SU-DHL-6 (cell line): ENCODE measurements at regions not wholly inside any gene's neighbourhood (a gene's known extent, or its start where the extent isn't known, plus 50 kb on each side); places are given as distances from the start of the nearest gene placed in this dataset.

ENCODE experiments used
- H2AFZ ChIP-seq: fragments of 200-600 bp; sonication (generic); 2 replicates; pipeline ENCODE4 v1.6.1; 2014; ENCODE audit warnings: low read depth, mild to moderate bottlenecking, moderate library complexity, mixed read lengths, antibody characterized with exemption, low read length; ENCODE audit not compliant: severe bottlenecking
- H3F3A ChIP-seq: fragments of 200-600 bp; shearing (Covaris generic); 2 replicates; pipeline ENCODE4 v1.6.0; 2016; ENCODE audit warnings: antibody characterized with exemption, mild to moderate bottlenecking; ENCODE audit not compliant: insufficient read depth
- H3K27ac ChIP-seq: fragments of 200-600 bp; sonication (generic); 2 replicates; pipeline ENCODE4 v1.5.1; 2016; ENCODE audit warnings: low read depth, mild to moderate bottlenecking, low read length, moderate library complexity, mixed read lengths
- H3K27me3 ChIP-seq: fragments of 200-600 bp; sonication (generic), shearing (Covaris generic); 2 replicates; pipeline ENCODE4 v1.6.0; 2014; ENCODE audit warnings: mild to moderate bottlenecking, low read length
- H3K36me3 ChIP-seq: fragments of 200-600 bp; sonication (generic); 2 replicates; pipeline ENCODE4 v1.6.1; 2014; ENCODE audit warnings: mild to moderate bottlenecking, low read length, mixed read lengths
- H3K4me2 ChIP-seq: fragments of 300-600, 200-600 bp; shearing (Covaris generic), sonication (generic); 2 replicates; pipeline ENCODE4 v1.6.0; 2014; ENCODE audit warnings: low read length, low read depth, mild to moderate bottlenecking; ENCODE audit not compliant: poor library complexity, severe bottlenecking
- H3K4me3 ChIP-seq: fragments of 200-600 bp; sonication (generic); 2 replicates; pipeline ENCODE4 v1.5.1; 2014; ENCODE audit warnings: antibody characterized with exemption, low read length, mild to moderate bottlenecking, mixed read lengths; ENCODE audit not compliant: insufficient read depth, poor library complexity, severe bottlenecking
- H3K79me2 ChIP-seq: fragments of 200-600 bp; sonication (generic); 2 replicates; pipeline ENCODE4 v1.6.1; 2014; ENCODE audit warnings: mild to moderate bottlenecking, low read length, moderate library complexity; ENCODE audit not compliant: insufficient read depth
- H3K9ac ChIP-seq: fragments of 200-600 bp; sonication (generic); 2 replicates; pipeline ENCODE4 v1.7.0; 2014; ENCODE audit warnings: mild to moderate bottlenecking, low read length
- H3K9me2 ChIP-seq: fragments of 200-600 bp; sonication (generic); replicated peaks from 2 replicates; pipeline ENCODE4 v1.6.1; 2014; ENCODE audit warnings: low read length; ENCODE audit not compliant: insufficient read depth
- H3K9me3 ChIP-seq: fragments of 200-600 bp; sonication (generic); 2 replicates; pipeline ENCODE4 v1.6.1; 2014; ENCODE audit warnings: low read length, mixed read lengths; ENCODE audit not compliant: insufficient read depth
- H4K20me1 ChIP-seq: fragments of 200-600 bp; sonication (generic); 2 replicates; pipeline ENCODE4 v1.6.1; 2014; ENCODE audit warnings: low read depth, mild to moderate bottlenecking, antibody characterized with exemption, low read length, moderate library complexity, mixed read lengths
- CTCF ChIP-seq: fragments of 200-600 bp; sonication (generic); IDR thresholded peaks from one replicate; pipeline ENCODE4 v1.5.1; 2017; ENCODE audit warnings: antibody characterized with exemption, mild to moderate bottlenecking, low read length, moderate library complexity; ENCODE audit not compliant: insufficient read depth, poor library complexity, severe bottlenecking
- EZH2phosphoT487 ChIP-seq: fragments of 200-600 bp; sonication (generic), shearing (Covaris generic); conservative IDR thresholded peaks from 2 replicates; pipeline ENCODE4 v1.6.1; 2018; ENCODE audit warnings: mild to moderate bottlenecking, antibody characterized with exemption, low read length, moderate library complexity, mixed read lengths

- H3K79me2 ChIP-seq, result no peaks in the 10 kb centered on the region
- H3F3A ChIP-seq, result no peaks in the 10 kb centered on the region
- TF ChIP-seq EZH2phosphoT487 (no peak), CTCF (no peak)
- H4K20me1 ChIP-seq, result no peaks in the 10 kb centered on the region
- H3K36me3 ChIP-seq, result no peaks in the 10 kb centered on the region
- no peaks in the 10 kb centered on the region; the same call in 1 of the 2 replicates for H3K9me3 ChIP-seq
- no peaks in the 10 kb centered on the region for H3K9me2 ChIP-seq
- no peaks in the 10 kb centered on the region for H3K27me3 ChIP-seq
- H3K4me2 ChIP-seq, result no peak overlapping the region
- no peak overlapping the region for H3K27ac ChIP-seq
- no peak overlapping the region for H2AFZ ChIP-seq
- H3K4me3 ChIP-seq, result no peak overlapping the region
- no peak overlapping the region for H3K9ac ChIP-seq
Observed at GRCh38 chr22:33149611-33150010, 91.4 kb upstream of the SYN3 start.

GRCh38 chr22:33144721-33145120, 86.5 kb upstream of the SYN3 start:
- Histone ChIP-seq H4K20me1 (no peaks in the 10 kb centered on the region), H2AFZ (no peak overlapping the region), H3K4me3 (no peak overlapping the region), H3K79me2 (no peaks in the 10 kb centered on the region), H3F3A (no peaks in the 10 kb centered on the region), H3K36me3 (no peaks in the 10 kb centered on the region), H3K9ac (no peak overlapping the region), H3K9me3 (no peaks in the 10 kb centered on the region), H3K9me2 (no peaks in the 10 kb centered on the region), H3K27me3 (no peaks in the 10 kb centered on the region), H3K27ac (no peak overlapping the region), H3K4me2 (no peak overlapping the region)
- TF ChIP-seq EZH2phosphoT487, result no peak
- no peak for TF ChIP-seq CTCF

GRCh38 chr22:33142282-33143055, 84.3 kb upstream of the SYN3 start:
- Histone ChIP-seq H3K9ac (no peak overlapping the region), H3F3A (no peaks in the 10 kb centered on the region), H3K27me3 (no peaks in the 10 kb centered on the region), H3K36me3 (no peaks in the 10 kb centered on the region), H3K9me3 (no peaks in the 10 kb centered on the region), H3K79me2 (no peaks in the 10 kb centered on the region), H3K4me3 (no peak overlapping the region), H4K20me1 (no peaks in the 10 kb centered on the region), H3K4me2 (no peak overlapping the region), H2AFZ (no peak overlapping the region), H3K9me2 (no peaks in the 10 kb centered on the region), H3K27ac (no peak overlapping the region)
- no peak for TF ChIP-seq EZH2phosphoT487
- no peak for TF ChIP-seq CTCF
